ENCODE measurements at regions not wholly inside any gene's neighbourhood (a gene's known extent, or its start where the extent isn't known, plus 50 kb on each side); places are given as distances from the start of the nearest gene placed in this dataset.

DNA sequence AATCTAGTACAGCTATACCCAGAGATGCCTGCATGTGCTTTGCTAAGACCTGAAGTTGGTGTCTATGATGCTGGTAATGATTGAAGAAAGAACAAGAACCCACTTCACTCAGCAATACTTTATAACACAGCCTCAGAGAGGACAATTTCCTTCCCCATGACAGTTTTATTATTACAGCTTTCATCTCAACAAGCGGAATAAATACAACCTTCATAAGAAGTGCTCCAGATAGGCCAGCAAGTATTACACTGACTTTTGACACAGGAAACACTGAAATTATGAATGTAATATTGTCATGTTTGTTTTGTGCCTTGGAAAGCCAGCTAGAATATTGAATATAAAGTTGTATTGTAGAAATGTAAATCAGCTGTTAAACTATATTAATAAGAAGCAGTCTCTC, 557.4 kb upstream of the ARPP21 start:
- TF ChIP-seq CTCF (IDR thresholded peaks at IDR 0.05) (no peak), POLR2A (IDR thresholded peaks at IDR 0.05) (no peak)

All from lower leg skin (tissue), 3 donors.